ENCODE measurements at regions not wholly inside any gene's neighbourhood (a gene's known extent, or its start where the extent isn't known, plus 50 kb on each side); places are given as distances from the start of the nearest gene placed in this dataset.

- DNase-seq (ENCODE audit: low read depth in 2 of 3, low spot score in 2 of 3), result no peak
Observed at GRCh38 chr3:70899816-70900215, 587.4 kb upstream of the MDFIC2 start.

GRCh38 chr3:70890020-70890394 lies 577.6 kb upstream of the MDFIC2 start:
- DNase-seq (ENCODE audit: low read depth in 2 of 3, low spot score in 2 of 3), result no peak

- no peak for DNase-seq (ENCODE audit: low read depth in 2 of 3, low spot score in 2 of 3)
Observed at GRCh38 chr3:70889162-70890019, 577.0 kb upstream of the MDFIC2 start.

GRCh38 chr3:70885636-70886035 lies 573.2 kb upstream of the MDFIC2 start:
- DNase-seq (ENCODE audit: low read depth in 2 of 3, low spot score in 2 of 3), result no peak

GRCh38 chr3:70882104-70882503 lies 569.7 kb upstream of the MDFIC2 start:
- DNase-seq (ENCODE audit: low read depth in 2 of 3, low spot score in 2 of 3), result no peak

GRCh38 chr3:70880421-70880820 lies 568.0 kb upstream of the MDFIC2 start:
- DNase-seq (ENCODE audit: low read depth in 2 of 3, low spot score in 2 of 3), result no peak

- DNase-seq (ENCODE audit: low read depth in 2 of 3, low spot score in 2 of 3), result no peak
Observed at GRCh38 chr3:70876154-70876553, 563.7 kb upstream of the MDFIC2 start.

- DNase-seq (ENCODE audit: low read depth in 2 of 3, low spot score in 2 of 3), result no peak
Observed at GRCh38 chr3:70874196-70874595, 561.8 kb upstream of the MDFIC2 start.

- no peak for DNase-seq (ENCODE audit: low read depth in 2 of 3, low spot score in 2 of 3)
Observed at GRCh38 chr3:70873686-70874085, 561.2 kb upstream of the MDFIC2 start.

GRCh38 chr3:70871909-70872656 lies 559.6 kb upstream of the MDFIC2 start:
- DNase-seq (ENCODE audit: low read depth in 2 of 3, low spot score in 2 of 3), result no peak

- DNase-seq (ENCODE audit: low read depth in 2 of 3, low spot score in 2 of 3), result no peak
Observed at GRCh38 chr3:70870576-70870975, 558.1 kb upstream of the MDFIC2 start.

- DNase-seq (ENCODE audit: low read depth in 2 of 3, low spot score in 2 of 3), result no peak
Observed at GRCh38 chr3:70868561-70868960, 556.1 kb upstream of the MDFIC2 start.

- no peak for DNase-seq (ENCODE audit: low read depth in 2 of 3, low spot score in 2 of 3)
Observed at GRCh38 chr3:70863049-70863448, 550.6 kb upstream of the MDFIC2 start.

- DNase-seq (ENCODE audit: low read depth in 2 of 3, low spot score in 2 of 3), result no peak
Observed at GRCh38 chr3:70861855-70862254, 549.4 kb upstream of the MDFIC2 start.

- DNase-seq (ENCODE audit: low read depth in 2 of 3, low spot score in 2 of 3), result no peak
Observed at GRCh38 chr3:70861234-70861633, 548.8 kb upstream of the MDFIC2 start.

- no peak for DNase-seq (ENCODE audit: low read depth in 2 of 3, low spot score in 2 of 3)
Observed at GRCh38 chr3:70857916-70858315, 545.5 kb upstream of the MDFIC2 start.

GRCh38 chr3:70856414-70857162 lies 544.1 kb upstream of the MDFIC2 start:
- no peak for DNase-seq (ENCODE audit: low read depth in 2 of 3, low spot score in 2 of 3)

- DNase-seq (ENCODE audit: low read depth in 2 of 3, low spot score in 2 of 3), result no peak
Observed at GRCh38 chr3:70855149-70855548, 542.7 kb upstream of the MDFIC2 start.

- no peak for DNase-seq (ENCODE audit: low read depth in 2 of 3, low spot score in 2 of 3)
Observed at GRCh38 chr3:70854108-70854507, 541.7 kb upstream of the MDFIC2 start.

GRCh38 chr3:70853161-70853944 lies 540.9 kb upstream of the MDFIC2 start:
- DNase-seq (ENCODE audit: low read depth in 2 of 3, low spot score in 2 of 3), result no peak

All from hematopoietic multipotent progenitor cell (in vitro differentiated cells).